Bronchial epithelial cell (primary cell): ENCODE measurements at regions not wholly inside any gene's neighbourhood (a gene's known extent, or its start where the extent isn't known, plus 50 kb on each side); places are given as distances from the start of the nearest gene placed in this dataset.

Source experiments
- DNase-seq: peaks from one replicate; pipeline ENCODE4 v3.0.0-alpha.2; 2010; ENCODE audit warnings: low read depth
- FAIRE-seq: peaks from 2 replicates; lab custom pipeline; 2011; peaks lifted over from hg19 to GRCh38; lab: Jason Lieb, UNC
- H3K27me3 ChIP-seq: 2 replicates; pipeline ENCODE4 v1.5.1; 2011; ENCODE audit warnings: low read length; ENCODE audit not compliant: control insufficient read depth, insufficient read depth
- H3K36me3 ChIP-seq: 2 replicates; pipeline ENCODE4 v1.5.1; 2011; ENCODE audit warnings: low read length; ENCODE audit not compliant: control insufficient read depth, insufficient read depth
- H3K4me3 ChIP-seq: 2 replicates; pipeline ENCODE4 v1.5.1; 2011; ENCODE audit warnings: mild to moderate bottlenecking, low read depth, low read length, control low read depth
- TF ChIP-seq, protein P1 (sequence below): IDR thresholded peaks from 2 replicates; pipeline ENCODE4 v1.5.1; 2011; ENCODE audit warnings: mild to moderate bottlenecking, moderate library complexity, low read length, control low read depth, inconsistent platforms; ENCODE audit not compliant: insufficient read depth, severe bottlenecking

DNA sequence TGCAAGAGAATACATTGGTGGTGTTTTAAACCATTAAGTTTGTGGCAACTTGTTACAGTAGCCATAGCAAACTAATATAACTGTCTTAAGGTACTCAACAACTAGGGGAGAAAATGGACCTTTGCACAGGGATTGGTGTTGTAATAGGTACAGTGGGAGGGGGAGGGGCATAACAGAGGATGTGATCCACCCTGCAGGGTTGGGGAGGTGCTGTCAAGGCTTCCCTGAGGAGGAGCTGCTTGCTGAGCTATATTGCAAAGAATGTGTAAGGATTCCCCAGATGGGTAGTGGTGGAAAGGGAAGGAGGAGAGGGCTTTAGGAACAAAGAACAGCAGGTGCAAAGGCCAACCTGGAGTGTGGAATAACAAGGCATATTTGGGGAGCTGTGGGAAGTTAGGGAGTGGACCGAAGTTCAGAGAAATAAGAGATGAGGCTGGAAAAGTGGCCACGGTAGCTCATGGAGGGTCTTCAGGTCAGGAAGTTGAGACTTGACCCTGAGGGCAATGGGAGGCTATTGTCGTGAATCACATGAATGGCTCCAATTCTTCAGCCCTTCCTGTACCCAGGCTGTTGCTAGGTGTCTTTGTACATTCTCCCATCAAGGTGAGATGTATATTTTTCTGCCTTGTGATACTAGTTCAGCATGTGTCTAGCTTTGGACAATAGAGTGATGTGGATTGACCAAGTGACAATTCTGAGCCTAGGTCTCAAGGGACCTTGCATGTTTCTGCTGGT, 168.6 kb upstream of the CSF3R start:
- no peaks in the 10 kb centered on the region for H3K36me3 ChIP-seq
- DNase-seq (no peak), FAIRE-seq (no peak)
- no peaks in the 10 kb centered on the region for H3K27me3 ChIP-seq
- no peak overlapping the region for H3K4me3 ChIP-seq
- TF ChIP-seq, protein P1, sequence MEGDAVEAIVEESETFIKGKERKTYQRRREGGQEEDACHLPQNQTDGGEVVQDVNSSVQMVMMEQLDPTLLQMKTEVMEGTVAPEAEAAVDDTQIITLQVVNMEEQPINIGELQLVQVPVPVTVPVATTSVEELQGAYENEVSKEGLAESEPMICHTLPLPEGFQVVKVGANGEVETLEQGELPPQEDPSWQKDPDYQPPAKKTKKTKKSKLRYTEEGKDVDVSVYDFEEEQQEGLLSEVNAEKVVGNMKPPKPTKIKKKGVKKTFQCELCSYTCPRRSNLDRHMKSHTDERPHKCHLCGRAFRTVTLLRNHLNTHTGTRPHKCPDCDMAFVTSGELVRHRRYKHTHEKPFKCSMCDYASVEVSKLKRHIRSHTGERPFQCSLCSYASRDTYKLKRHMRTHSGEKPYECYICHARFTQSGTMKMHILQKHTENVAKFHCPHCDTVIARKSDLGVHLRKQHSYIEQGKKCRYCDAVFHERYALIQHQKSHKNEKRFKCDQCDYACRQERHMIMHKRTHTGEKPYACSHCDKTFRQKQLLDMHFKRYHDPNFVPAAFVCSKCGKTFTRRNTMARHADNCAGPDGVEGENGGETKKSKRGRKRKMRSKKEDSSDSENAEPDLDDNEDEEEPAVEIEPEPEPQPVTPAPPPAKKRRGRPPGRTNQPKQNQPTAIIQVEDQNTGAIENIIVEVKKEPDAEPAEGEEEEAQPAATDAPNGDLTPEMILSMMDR = no peak

DNA sequence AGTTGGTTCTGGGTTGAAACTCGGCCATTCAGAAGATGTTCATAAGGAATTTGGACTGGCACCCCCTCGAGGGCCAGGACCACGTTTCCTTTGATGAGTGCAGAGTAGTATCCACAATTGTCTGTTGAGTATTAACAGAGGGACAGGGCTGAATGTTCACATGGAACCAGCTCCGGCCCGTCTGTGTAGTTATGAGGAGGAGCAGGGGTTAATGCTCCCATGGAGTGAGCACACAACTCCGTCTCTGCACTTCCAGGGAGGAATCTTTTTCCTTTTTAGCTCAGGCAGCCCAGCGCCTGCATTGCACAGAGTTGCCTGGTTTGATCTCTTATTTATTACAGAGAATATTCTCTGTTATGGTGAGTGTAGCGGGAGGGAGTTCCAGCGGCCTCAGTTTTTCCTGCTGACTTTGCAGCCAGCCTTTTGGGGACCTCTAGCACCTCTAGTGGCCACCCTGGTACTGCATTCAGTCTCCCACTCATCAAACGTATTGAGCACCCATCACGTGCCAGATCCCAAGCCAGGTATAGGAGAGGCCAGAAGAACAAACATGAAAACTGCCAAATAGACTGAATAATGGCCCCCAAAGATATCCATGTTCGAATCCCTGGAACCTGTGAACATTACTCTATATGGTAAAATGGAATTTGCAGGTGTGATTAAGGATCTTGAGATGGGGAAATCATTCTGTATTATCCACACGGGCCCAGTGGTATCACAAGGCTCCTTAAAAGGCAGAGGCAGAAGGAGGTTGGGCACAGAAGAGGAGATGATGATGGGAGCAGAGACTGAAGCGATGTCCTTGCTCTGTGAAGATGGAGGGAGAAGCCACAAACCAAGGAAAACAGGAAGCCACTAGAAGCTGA, 167.7 kb upstream of the CSF3R start:
- FAIRE-seq (no peak), DNase-seq (peak; percentile 51)
- TF ChIP-seq, protein P1 = peak; percentile 90
- Histone ChIP-seq H3K4me3 (no peak overlapping the region), H3K36me3 (no peaks in the 10 kb centered on the region), H3K27me3 (no peaks in the 10 kb centered on the region)

DNA sequence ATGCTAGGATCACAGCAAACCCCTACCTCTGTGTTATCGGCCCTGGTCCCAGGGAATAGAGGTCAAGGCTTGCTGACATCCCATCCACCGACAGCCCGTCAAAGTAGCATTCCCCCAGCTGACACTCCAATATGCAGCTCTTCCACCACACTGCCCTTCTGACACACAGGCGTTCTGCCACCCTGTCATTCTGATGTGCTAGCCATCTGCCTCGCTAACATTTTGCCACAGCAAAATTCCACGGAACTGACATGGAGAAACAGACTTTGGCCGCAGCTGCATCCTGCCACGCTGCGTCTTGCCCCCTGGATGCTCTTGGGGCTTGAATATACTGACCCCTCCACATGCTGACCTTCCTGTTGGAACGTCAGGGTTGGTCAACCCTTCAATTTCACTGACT, 163.2 kb upstream of the CSF3R start:
- TF ChIP-seq, protein P1 = no peak
- H3K36me3 ChIP-seq = no peaks in the 10 kb centered on the region

DNA sequence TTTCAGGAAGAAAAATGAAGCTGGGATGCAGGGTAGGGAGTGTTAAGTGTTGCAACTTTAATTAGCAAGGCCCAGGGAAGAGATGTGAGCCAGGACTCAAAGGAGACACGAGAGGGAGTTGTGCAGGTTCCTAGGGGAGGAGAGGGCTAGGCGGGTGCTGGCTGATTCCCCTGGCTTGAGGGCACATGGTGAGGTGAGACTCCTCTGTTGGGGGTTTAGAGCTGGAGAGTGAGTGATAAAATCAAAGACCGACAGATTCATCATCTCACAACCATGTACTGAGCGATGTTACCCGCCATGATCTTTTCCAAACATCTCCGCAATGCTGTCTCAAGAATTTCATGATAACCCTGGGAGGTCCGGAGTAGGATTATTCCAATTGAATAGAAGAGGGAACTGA, 161.8 kb upstream of the CSF3R start:
- Histone ChIP-seq H3K4me3 (no peak overlapping the region), H3K27me3 (no peaks in the 10 kb centered on the region), H3K36me3 (no peaks in the 10 kb centered on the region)
- TF ChIP-seq, protein P1 = no peak
- no peak for FAIRE-seq
- DNase-seq = no peak

More for the DNA sequence above, 163.2 kb upstream of the CSF3R start:
- no peak for FAIRE-seq
- DNase-seq = no peak
- H3K27me3 ChIP-seq = no peaks in the 10 kb centered on the region
- no peak overlapping the region for H3K4me3 ChIP-seq

DNA sequence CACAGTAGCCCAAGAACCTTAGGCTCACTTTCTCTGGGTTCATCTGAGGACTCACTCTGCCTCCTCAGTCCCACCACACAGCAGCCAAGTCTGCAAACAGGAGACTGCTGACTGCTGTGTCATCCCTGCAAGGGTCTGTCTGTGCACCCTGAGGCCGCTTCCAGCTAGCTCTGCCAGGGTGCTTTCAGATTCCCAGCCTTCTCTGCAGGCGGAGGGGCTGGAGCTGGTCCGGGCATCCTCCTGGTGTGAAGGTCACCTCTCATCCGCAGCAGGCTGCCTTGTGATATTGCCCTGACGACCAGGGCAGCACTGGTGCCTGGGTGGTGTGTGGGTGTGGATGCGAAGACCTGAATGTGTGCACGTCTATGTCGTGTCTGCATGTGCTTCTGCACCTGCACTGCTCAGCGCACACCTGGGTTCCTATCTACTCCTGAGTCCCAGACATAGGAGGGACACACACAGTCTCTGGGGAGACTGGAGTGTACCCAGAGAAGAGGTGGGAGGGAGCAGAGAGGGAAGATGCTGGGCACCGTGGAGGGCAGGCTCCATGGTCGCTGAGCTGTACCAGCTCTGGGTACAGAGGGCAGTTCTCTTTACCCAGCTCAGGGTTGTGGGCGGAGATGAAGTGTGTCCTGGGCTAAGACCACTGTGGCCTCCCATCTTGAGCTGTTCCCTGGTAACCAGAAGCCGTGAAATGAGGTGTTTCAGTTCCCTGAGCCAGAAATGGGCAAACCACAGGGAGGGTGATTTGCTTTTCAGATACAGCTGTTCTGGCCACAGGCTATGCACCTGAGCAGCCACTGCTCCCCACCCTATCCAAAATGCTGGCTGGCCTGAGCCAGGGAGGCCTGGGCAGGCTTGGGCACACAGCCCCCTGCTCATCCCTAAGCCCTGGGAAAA, 160.9 kb upstream of the CSF3R start:
- H3K36me3 ChIP-seq = no peaks in the 10 kb centered on the region
- peak; percentile 13 for FAIRE-seq
- no peak for DNase-seq
- TF ChIP-seq, protein P1 = no peak
- H3K27me3 ChIP-seq = no peaks in the 10 kb centered on the region
- H3K4me3 ChIP-seq = no peak overlapping the region
